GM12891 (cell line): ENCODE measurements at regions not wholly inside any gene's neighbourhood (a gene's known extent, or its start where the extent isn't known, plus 50 kb on each side); places are given as distances from the start of the nearest gene placed in this dataset.

Source experiments
- DNase-seq: peaks from one replicate; pipeline ENCODE4 v3.0.0; 2011; ENCODE audit warnings: low spot score; ENCODE audit not compliant: insufficient read length
- FAIRE-seq: peaks from 2 replicates; lab custom pipeline; 2011; peaks lifted over from hg19 to GRCh38; lab: Jason Lieb, UNC
- PAX5 ChIP-seq: IDR thresholded peaks from 2 replicates; pipeline ENCODE4 v1.6.1; 2011; ENCODE audit warnings: low read length, moderate library complexity, mild to moderate bottlenecking; ENCODE audit not compliant: insufficient read depth, severe bottlenecking
- POLR2A ChIP-seq: IDR thresholded peaks from 2 replicates; pipeline ENCODE4 v1.6.1; 2011; ENCODE audit warnings: low read depth, low read length, control low read depth
- POLR2AphosphoS5 ChIP-seq: IDR thresholded peaks from 2 replicates; pipeline ENCODE4 v1.6.1; 2011; ENCODE audit warnings: low read depth, low read length, control low read depth
- POU2F2 ChIP-seq: IDR thresholded peaks from 2 replicates; pipeline ENCODE4 v1.6.1; 2011; ENCODE audit warnings: low read depth, mild to moderate bottlenecking, control low read depth, low read length, moderate library complexity
- SPI1 ChIP-seq: IDR thresholded peaks from 2 replicates; pipeline ENCODE4 v1.6.1; 2011; ENCODE audit warnings: low read depth, low read length, control low read depth
- TAF1 ChIP-seq: IDR thresholded peaks from 2 replicates; pipeline ENCODE4 v1.6.1; 2011; ENCODE audit warnings: low read depth, low read length, control low read depth

DNA sequence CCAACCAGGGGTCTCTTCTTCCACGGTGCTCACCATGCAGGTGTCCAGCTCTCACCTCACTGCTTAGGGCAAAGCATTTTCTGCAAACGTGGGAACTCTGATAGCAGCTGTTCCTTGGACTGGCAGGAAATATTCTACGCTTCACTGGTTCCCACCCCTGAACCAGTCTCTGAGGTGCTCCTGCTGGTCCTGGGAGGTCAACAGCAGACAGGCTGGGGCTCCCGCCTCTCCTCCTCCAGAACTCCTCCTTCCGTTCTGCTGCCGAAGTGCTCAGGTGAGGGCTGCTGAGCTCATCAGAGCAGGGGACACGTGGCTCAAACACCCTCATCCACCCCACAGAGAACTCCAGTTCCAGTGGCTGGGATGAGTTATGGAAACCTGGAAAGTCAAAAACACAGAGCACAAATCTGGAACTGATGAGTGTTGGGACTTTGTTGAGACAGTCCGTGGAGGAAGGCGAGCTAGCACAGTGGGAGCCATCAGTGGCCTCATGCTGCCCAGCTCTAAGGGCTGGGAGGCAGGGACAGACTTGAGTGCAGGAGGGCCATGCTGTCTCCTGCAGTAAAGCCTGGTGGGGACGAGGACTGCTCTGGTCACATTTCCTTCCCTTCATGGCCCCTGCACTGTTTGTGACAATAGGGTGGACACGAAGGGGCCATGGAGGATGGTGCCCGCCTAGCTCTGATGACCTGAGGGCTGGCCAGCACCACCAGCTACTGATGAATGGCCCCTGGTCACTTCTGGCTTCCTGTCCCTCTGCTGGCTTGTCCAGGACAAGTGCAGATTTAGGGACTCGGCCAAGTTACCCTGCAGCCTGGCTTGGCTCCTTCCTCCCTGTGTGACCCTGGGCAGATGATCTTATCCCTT is 137.8 kb downstream of the KLF13 start:
- DNase-seq (no peak), FAIRE-seq (no peak)
- TF ChIP-seq SPI1 (no peak), TAF1 (no peak), POU2F2 (no peak), POLR2A (no peak), POLR2AphosphoS5 (no peak), PAX5 (no peak)

DNA sequence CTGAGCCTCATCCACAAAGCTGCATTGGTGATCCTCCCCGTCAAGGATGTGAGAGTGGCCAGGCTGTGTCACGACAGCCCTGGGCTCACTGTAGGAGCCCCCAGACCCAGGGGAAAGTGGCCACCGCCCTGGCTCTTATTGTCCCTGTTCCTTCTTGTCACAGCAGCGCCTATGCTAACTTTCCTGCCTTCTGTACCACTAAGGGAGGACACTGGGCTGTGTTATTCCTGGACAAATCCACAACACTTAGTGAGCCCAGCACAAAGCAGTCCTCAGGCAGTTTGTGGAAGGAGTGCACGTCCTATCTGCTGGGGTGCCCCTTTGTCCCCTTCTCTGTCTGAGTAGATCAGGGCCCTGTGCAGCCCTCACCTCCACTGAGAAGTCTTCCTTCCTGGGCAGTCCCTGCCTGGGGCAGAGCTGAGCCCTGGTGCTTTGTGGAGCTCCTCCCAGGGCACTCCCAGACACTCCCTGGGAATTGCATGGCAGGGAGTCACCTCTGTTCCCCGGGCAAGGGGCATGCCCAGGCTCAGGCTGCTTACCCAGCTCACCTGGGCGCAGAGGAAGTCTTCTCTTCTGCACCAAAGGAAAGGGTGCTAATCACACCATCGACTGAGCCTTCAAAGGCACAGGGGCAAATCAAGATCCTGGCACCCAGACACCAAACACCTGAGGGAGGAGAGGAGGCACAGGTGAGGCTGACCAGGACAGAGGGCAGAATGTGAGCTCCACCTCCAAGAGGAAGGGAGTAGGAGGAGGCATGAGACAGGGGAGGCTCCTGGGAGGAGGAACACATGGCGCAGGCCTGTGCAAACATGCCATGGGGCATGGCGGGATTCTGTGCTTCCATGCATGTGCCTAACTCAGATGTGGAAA is 138.7 kb downstream of the KLF13 start:
- TF ChIP-seq TAF1: no peak
- TF ChIP-seq SPI1: no peak
- TF ChIP-seq POU2F2: no peak
- TF ChIP-seq POLR2A: no peak
- no peak for TF ChIP-seq PAX5
- no peak for TF ChIP-seq POLR2AphosphoS5

DNA sequence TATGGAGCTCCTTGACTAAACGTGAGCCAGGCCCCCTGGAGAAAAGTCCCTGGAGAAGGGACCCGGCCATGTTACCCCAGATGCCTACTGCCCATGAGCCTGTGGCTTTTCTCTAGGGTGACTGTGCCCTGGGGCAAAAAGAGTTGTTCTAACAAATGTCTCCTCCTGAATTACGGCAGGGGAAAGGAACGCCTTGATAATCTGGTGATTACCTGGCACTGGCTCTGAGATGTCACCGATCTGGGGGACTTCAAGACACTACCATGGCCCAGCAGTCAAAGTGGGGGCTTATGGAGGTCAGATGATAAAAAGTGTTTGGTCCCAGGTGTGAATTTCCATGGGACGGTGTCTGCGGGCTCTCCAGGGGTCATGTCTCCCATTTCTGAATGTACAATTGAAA is 140.7 kb downstream of the KLF13 start:
- DNase-seq: no peak
- FAIRE-seq: no peak
- no peak for TF ChIP-seq PAX5
- TF ChIP-seq POLR2A: no peak
- TF ChIP-seq POLR2AphosphoS5: no peak
- TF ChIP-seq SPI1: no peak
- TF ChIP-seq TAF1: no peak
- TF ChIP-seq POU2F2: no peak

More for the DNA sequence above, 138.7 kb downstream of the KLF13 start:
- peak; percentile 31 for FAIRE-seq
- DNase-seq: no peak

DNA sequence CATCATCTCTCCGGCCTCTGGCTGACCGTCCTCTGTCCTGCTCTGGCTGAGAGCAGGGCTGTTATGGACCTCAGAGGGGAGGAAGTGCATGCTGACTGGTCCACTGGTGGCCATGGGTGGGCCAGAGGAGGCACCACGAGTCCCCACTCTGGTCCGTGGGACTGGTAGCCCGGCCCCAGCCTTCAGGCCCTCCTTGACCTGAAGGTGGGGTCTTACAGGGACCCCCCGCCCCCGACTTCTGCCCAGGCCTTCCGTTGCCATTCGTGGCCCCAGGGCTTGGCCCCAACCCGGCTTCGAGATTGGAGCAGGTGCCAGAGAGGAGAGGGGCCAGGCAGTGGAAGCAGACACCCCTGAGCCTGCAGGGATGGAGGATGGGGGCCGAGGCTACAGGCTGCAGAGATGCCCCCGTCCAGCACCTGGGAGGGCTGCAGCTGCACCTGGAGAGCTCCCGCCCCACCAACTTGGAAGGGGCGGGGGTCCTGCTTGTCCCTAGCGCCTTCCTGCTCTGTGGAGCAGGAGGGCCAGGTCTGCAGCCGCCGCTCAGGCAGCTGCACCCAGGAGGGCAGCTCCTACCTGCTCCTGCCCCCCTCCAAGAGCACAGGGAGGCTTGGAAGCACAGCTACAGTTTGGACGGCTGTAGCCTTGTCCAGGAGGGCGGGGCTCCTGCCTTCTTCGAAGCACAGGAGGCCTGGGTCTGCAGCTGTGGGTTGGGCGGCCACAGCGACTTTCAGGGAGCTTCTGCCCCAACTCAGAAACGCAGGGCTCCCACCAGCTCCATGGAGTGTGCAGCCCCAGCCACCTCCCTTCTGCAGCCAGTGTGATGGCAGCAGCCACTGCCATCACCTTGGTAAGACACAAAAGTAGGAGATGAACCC is 142.5 kb downstream of the KLF13 start:
- FAIRE-seq (no peak), DNase-seq (no peak)
- no peak for TF ChIP-seq PAX5
- TF ChIP-seq POLR2AphosphoS5: no peak
- no peak for TF ChIP-seq POU2F2
- TF ChIP-seq SPI1: no peak
- no peak for TF ChIP-seq POLR2A
- no peak for TF ChIP-seq TAF1

DNA sequence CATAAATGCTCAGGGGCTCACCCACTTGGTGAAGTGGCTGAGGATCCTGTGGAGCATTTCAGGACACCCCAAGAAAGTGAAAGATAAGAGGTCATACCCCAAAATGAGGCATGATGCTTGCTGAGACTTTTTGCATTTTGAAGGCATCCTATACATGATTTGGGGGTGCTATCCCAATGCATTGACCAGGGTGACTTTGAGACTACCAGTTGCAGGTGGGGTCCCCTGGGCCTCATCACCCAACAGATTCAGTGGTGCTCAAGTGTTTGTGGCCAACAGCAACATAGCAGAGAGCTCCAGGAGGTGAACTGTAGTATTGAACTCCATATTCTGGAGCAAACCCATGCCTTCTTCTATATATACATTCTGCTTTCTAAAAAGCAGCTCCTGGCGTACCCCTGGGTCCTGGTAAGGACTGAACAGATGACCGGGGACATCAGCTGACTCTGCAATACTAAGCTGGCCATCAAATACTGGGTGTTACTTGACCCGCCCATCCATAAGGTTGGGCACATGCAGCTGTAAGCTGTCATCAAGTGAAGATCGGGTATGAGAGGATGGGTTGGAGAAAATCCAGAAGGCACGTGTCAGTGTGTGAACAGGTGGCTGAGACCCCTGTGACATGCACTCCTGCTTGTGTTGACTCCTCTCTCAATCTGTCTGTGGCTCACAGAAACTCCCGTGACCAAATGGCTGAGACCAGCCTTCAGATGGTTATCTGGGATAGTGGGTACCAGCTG is 143.3 kb downstream of the KLF13 start:
- no peak for FAIRE-seq
- TF ChIP-seq TAF1 (no peak), SPI1 (no peak), POLR2A (no peak), POU2F2 (no peak), POLR2AphosphoS5 (no peak), PAX5 (no peak)
- DNase-seq: no peak

DNA sequence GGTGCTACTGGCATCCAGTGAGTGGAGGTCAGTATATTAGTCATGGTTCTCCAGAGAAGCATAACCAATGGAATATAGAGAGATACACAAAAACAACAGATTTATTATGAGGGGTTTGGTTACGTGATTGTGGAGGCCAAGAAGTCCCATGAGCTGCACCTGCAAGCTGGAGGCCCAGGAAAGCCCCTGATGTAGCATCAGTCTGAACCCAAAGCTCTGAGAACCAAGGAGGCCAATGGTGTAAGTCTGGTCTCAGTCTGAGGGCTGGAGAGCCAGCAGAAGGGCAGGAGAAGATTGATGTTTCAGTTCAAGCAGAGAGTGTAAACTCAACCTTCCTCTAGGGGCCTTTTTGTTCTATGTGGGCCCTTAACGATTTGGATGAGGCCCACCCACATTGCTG is 144.1 kb downstream of the KLF13 start:
- FAIRE-seq (no peak), DNase-seq (no peak)
- no peak for TF ChIP-seq POLR2A
- TF ChIP-seq SPI1: no peak
- no peak for TF ChIP-seq TAF1
- no peak for TF ChIP-seq POU2F2

DNA sequence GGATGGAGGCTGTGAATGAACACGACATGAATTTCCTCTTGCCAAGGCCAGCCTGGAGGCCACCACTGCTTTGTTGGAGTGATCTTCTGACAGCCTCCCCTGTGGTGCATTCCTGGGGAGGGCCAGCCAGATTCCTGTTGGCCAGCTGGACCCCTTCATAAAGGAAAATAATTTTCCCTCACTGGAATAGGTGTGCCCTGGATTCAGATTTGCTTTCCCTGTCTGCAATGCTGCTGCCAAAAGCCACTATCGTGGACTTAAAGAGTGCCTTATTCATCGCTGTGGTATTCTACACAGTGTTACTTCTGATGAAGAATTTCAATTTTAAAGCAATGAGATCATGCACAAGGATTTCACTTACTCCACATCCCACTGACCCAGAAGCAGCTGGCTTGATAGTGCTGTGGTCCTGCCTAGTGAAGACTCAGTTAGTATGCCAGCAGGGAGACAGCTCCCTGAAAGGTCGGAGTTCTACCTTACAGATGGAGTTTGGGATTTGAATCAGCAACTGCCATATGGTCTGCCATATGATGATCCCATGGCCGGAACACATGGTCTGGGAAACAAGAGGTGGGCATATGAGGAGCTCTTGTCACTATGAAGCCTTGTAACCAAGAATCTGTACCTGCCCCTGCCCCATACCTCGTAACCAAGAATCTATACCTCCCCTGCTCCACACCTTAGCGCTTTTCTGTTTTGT is 145.2 kb downstream of the KLF13 start:
- TF ChIP-seq POLR2A: no peak
- TF ChIP-seq PAX5: no peak
- TF ChIP-seq POU2F2: no peak
- no peak for TF ChIP-seq POLR2AphosphoS5
- no peak for TF ChIP-seq TAF1
- TF ChIP-seq SPI1: no peak
- no peak for DNase-seq
- no peak for FAIRE-seq

DNA sequence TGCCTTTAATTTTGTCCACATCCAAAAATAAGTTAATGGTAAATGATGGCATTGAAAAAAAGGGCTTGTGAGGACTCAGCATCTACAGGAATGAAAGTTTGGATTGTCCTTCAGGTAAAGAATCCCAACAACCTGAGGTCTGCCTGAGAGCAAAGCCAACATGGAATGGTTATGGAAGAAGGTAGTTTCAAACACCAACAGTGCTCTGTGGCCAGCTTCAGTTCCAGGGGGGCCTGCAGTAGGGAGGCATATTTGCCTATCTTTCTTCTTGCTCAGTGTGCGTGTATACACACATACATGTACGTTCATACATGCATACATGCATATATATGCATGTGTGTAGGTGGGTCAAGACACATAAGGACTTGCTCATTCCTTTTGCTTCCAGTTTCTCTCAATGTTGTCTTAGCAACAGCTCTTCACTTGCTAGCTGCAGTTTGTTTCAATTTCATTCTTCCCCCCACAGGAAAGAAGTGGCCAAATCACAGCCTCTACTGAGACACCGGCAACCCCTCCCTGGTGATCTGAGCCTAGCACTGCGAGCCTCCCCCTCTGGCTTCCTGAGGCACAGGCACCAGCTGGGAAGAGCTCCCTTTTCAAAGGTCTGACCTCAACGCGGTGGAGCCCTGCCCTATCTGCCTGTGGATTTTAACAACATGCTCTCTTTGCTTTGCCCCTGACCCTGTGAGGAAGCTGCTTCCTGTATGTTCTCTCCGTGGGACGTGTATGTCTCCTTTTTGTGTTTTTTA is 146.2 kb downstream of the KLF13 start:
- TF ChIP-seq POU2F2 (peak; percentile 97), POLR2A (no peak), POLR2AphosphoS5 (0 out of 2 replicates have a peak, but pooled peaks have one; percentile 42)
- DNase-seq (peak; percentile 70), FAIRE-seq (peak; percentile 98)
